ENCODE measurements at regions not wholly inside any gene's neighbourhood (a gene's known extent, or its start where the extent isn't known, plus 50 kb on each side); places are given as distances from the start of the nearest gene placed in this dataset.

DNA sequence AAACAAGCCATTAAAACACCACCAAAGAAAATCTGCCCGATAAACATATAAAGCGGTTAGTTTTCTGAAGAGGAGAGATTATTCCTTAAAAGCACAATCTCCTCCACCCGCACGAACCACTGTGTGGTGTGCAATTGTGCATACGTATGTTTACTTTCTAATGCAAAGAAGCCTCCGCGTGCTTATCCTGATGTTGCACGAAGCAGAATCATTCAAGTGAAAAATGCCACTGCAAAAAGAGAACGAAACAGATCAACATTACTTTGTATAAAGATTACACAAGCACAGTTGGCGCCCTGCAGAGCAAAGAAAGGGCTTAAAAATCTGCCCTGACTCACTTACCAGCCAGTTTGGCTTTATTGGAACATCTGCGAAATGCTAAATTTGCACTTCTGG, 166.8 kb downstream of the ZNF281 start:
- Mint-ChIP-seq H3K4me3 (peak overlapping the region; percentile 58), H3K36me3 (ENCODE audit: low read depth) (no peaks in the 10 kb centered on the region), H3K9me3 (no peaks in the 10 kb centered on the region), H3K27me3 (ENCODE audit: low read depth, poor library complexity) (no peaks in the 10 kb centered on the region), H3K4me1 (peaks cover 80% of the 10 kb centered on the region), H3K27ac (peak overlapping the region; percentile 97)
- no peak for DNase-seq
- TF ChIP-seq, protein P1, sequence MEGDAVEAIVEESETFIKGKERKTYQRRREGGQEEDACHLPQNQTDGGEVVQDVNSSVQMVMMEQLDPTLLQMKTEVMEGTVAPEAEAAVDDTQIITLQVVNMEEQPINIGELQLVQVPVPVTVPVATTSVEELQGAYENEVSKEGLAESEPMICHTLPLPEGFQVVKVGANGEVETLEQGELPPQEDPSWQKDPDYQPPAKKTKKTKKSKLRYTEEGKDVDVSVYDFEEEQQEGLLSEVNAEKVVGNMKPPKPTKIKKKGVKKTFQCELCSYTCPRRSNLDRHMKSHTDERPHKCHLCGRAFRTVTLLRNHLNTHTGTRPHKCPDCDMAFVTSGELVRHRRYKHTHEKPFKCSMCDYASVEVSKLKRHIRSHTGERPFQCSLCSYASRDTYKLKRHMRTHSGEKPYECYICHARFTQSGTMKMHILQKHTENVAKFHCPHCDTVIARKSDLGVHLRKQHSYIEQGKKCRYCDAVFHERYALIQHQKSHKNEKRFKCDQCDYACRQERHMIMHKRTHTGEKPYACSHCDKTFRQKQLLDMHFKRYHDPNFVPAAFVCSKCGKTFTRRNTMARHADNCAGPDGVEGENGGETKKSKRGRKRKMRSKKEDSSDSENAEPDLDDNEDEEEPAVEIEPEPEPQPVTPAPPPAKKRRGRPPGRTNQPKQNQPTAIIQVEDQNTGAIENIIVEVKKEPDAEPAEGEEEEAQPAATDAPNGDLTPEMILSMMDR (IDR thresholded peaks at IDR 0.05): no peak

DNA sequence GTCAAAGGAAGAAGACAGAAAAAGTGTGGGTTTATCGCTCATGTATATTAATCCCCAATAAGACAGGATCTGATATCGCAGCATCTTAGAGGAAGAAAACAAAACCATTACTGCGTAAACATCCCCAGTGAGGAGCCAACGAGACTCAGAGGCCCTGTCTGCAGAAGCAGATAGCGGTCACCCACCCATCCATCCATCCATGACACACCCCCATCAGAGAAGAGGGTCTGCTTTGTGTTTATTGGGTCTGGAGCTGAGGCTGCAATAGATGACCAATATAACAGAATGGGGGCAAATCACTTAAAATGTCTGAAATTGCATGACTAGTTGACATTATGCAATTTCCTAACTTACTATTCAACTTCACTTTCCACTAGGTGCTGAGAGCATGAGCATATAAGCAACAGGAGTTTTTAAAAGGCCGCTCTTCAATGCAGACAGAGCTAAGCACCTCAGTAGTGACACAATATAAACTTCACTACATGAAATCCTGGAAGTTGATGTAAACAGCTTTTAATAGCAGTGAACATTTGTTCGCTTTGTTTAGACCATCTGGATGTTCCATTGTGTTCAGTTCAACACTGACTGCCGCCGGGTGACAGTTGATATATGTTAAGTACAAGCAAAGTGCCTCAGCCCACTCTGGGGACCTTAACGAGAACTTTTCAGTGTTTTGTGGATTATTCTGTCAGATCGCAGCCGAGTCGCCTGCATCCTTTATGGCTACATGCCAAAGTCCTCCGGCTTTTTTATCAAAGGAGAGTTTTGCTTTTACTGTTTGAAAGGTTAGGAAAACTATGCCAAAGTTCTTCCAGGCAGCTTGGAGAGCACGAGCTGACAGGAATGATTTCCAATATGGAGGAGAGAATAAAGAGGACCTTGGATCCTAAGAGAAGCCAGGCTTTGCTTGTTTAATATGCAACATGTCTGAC, 167.5 kb downstream of the ZNF281 start:
- H3K27ac Mint-ChIP-seq: peak overlapping the region; percentile 97
- DNase-seq: peak; percentile 28
- H3K9me3 Mint-ChIP-seq: no peaks in the 10 kb centered on the region
- H3K36me3 Mint-ChIP-seq (ENCODE audit: low read depth): no peaks in the 10 kb centered on the region
- no peaks in the 10 kb centered on the region for H3K27me3 Mint-ChIP-seq (ENCODE audit: low read depth, poor library complexity)
- H3K4me1 Mint-ChIP-seq: peaks cover 73% of the 10 kb centered on the region
- TF ChIP-seq, protein P1 (IDR thresholded peaks at IDR 0.05): no peak
- H3K4me3 Mint-ChIP-seq: peak overlapping the region; percentile 58

- peak; percentile 18 for DNase-seq
- Mint-ChIP-seq H3K27me3 (ENCODE audit: low read depth, poor library complexity) (peaks cover 9% of the 10 kb centered on the region), H3K4me1 (peaks cover 72% of the 10 kb centered on the region), H3K27ac (peak overlapping the region; percentile 44), H3K9me3 (no peaks in the 10 kb centered on the region), H3K4me3 (no peak overlapping the region), H3K36me3 (ENCODE audit: low read depth) (no peaks in the 10 kb centered on the region)
- TF ChIP-seq, protein P1 (IDR thresholded peaks at IDR 0.05): no peak
Observed at GRCh38 chr1:200240656-200241055, 169.2 kb downstream of the ZNF281 start.

- TF ChIP-seq, protein P1 (IDR thresholded peaks at IDR 0.05): no peak
- no peak overlapping the region for H3K4me3 Mint-ChIP-seq
- H3K27me3 Mint-ChIP-seq (ENCODE audit: low read depth, poor library complexity): peaks cover 19% of the 10 kb centered on the region
- peaks cover 55% of the 10 kb centered on the region for H3K4me1 Mint-ChIP-seq
- H3K36me3 Mint-ChIP-seq (ENCODE audit: low read depth): no peaks in the 10 kb centered on the region
- no peaks in the 10 kb centered on the region for H3K9me3 Mint-ChIP-seq
- no peak for DNase-seq
- H3K27ac Mint-ChIP-seq: no peak overlapping the region
Observed at GRCh38 chr1:200238311-200238710, 171.5 kb downstream of the ZNF281 start.

GRCh38 chr1:200237066-200237465, 172.8 kb downstream of the ZNF281 start:
- DNase-seq: no peak
- H3K27me3 Mint-ChIP-seq (ENCODE audit: low read depth, poor library complexity): peaks cover 22% of the 10 kb centered on the region
- TF ChIP-seq, protein P1 (IDR thresholded peaks at IDR 0.05): no peak
- no peak overlapping the region for H3K4me3 Mint-ChIP-seq
- peaks cover 43% of the 10 kb centered on the region for H3K4me1 Mint-ChIP-seq
- no peaks in the 10 kb centered on the region for H3K9me3 Mint-ChIP-seq
- no peak overlapping the region for H3K27ac Mint-ChIP-seq
- no peaks in the 10 kb centered on the region for H3K36me3 Mint-ChIP-seq (ENCODE audit: low read depth)

DNA sequence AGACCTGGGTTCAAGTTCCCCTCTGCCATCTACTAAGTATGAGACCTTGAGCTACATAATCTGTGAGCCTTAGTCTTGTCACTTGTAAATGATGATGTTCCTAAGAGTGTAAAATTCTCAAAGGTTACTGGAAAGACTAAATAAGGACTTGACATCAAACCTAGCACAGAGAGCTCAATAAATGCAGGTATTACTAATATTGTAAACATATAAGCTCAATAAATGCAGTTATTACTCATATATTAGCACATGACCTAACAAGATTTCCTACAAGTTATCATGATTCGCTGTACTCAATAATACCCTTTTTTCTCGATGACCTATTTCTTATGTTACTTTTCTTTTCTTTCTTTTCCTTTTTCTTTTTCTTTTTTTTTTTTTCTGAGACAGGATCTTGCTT, 174.9 kb downstream of the ZNF281 start:
- no peak for DNase-seq
- H3K27ac Mint-ChIP-seq: no peak overlapping the region
- H3K4me3 Mint-ChIP-seq: no peak overlapping the region
- H3K4me1 Mint-ChIP-seq: peaks cover 21% of the 10 kb centered on the region
- TF ChIP-seq, protein P1 (IDR thresholded peaks at IDR 0.05): no peak
- H3K27me3 Mint-ChIP-seq (ENCODE audit: low read depth, poor library complexity): peaks cover 31% of the 10 kb centered on the region
- H3K9me3 Mint-ChIP-seq: no peaks in the 10 kb centered on the region
- no peaks in the 10 kb centered on the region for H3K36me3 Mint-ChIP-seq (ENCODE audit: low read depth)
